ENCODE measurements at regions not wholly inside any gene's neighbourhood (a gene's known extent, or its start where the extent isn't known, plus 50 kb on each side); places are given as distances from the start of the nearest gene placed in this dataset.

DNA sequence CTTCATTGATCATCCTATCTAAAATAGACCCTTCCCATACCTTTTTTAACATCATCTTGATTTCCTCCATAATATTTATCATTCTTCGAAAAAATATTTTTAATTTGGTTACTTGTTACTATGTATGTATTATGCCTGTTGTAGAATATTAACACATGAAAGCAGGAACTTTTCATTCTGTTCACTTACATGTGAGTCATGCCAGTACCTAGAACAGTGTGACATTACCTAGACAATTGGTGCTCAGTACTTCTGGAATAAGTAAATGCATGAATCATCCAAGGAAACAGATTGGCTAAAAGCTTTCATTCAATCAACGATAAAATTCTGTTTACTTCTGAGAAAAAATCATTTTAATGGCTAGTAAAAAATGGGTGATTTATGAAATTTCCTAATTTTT, 76.4 kb downstream of the CXXC4 start:
- DNase-seq: no peak

DNA sequence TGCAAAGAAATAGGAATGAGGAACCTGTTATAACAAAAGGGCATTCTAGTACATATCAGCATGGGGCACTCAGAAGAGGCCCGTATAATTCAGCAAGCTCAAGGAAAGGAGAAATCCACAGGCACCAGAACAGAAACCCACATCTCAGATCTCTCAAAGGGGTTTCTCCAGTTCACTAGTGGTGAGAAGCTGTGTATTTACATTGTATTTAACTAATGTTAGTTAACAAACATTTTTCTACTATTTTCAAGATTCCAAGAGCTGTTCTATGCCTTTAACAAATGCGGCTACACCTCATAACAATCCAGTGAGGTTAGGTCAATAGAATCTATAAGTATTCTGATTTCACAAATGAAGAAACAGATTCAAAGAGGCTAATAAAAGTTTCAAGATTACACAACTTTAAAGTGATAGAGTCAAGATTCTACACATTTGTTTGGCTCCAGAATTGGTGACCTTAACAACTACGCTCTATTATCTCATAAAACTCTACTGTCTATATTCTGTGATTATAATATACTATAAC, 77.3 kb downstream of the CXXC4 start:
- DNase-seq: no peak

DNA sequence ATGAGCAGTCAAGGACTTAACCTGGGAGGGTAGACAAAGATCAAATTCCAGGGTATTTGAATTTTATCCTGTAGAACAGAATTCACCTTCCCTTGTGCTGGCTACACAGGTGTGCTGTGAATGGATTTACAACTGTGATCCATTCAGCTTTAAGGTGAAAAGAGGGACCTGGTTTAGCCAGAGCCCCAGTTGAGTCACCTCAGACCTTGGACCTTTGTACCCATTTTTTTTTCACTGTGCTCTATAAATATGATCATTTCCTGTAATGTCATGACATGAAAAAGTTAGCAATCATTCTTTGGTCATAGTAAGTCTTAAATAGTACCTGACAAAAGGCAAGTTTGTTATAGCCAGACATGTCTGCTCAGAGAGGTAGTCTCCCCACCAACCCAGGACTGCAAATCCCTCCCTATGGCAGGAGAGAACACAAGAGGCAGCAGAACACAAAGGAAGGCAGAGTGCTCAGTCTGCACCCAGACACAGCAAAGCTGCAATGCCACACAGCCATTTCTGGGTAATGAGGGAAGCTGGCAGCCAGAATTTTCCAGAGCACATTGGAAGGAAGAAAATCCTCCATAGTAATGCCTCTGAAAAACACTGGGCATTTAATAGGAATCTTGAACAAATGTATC, 77.9 kb downstream of the CXXC4 start:
- DNase-seq: no peak

DNA sequence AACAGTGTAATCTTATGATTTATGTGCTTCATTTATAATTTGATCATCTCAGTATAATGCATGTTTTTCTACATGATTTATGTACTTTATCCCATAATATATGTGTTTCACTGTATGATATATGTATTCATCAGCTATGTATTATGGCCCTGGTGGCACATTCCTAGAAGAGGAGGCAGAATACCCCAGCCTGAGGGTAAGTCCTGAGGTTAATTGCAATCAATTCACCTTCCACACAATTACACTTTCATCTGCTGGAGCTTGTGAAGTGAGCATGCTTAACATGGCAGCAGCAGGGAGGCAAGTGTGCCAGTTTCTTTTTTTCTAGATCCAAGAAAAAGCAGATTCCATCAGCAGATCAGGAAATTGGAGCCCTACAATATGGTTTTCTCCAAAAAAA, 81.2 kb downstream of the CXXC4 start:
- DNase-seq: no peak

DNA sequence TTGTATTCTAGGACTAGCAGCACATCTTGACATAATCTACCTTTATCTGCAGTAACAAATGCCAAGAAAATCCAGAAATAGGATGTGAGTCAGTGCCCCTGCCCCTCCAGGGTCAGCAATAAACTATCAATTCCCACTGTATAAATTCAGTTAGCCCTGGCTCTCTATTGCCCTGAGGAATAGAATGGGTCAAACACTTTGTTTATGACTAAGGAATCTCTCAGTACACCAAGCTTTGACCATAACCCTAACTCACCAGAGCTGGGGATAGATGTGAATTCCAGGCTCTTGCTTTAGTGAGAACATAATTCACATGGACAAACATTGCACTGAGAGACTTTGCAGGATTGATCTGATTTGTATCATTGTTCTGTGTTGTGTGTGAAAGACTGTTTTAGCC, 82.3 kb downstream of the CXXC4 start:
- no peak for DNase-seq

DNA sequence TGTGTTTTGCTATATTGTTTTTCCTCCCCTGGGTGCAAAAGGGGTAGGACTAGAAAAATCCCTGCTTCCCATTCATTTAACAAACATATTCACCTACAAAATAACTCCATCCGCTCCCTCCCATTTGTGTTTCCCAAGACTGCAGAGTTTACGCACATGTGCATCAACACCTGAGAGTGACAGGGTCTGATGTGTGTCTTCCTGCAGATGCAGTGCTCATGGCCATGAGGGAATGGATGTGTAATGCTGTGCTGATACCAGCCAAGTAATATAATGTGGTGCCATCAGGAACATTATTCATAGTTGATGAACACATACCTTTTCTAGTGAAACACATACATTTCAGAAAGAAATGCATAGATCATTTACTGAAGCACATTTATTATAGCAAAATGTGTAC, 83.2 kb downstream of the CXXC4 start:
- DNase-seq: no peak

DNA sequence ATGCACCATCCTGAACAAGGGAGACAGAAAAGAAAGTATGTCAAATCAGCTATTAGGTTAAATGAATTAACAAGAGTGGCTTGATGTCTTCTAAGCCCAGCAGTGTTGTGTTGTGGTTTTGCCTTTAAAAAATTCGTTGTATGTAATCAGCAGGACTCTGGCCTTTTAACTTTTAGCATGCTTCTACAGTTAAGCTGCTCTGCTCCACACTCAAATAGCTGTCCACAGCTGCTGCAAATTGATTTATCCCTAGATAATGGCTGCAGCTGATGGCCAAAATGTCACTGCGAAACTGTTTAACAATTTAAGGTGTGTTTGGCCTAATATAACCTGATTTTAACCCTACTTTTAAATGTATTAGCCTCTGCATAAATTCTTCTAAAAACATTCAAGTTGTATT, 85.8 kb downstream of the CXXC4 start:
- no peak for DNase-seq

DNA sequence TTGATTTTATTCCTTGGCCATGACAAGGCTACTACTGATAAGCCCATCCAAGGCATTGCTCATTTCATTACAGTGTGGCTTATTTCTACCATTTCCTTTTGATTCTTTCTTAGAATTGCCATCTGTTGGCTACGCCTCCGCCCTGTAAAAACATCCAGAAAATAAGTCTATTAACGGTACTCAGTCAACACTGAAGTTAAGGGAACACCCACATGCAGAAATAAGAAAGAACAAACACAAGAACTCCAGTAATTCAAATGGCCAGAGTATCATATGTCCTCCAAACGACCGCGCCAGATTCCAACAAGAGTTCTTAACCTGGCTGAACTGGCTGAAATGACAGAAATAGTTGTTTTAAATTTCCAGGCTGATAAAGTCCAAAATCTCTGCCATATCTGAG, 90.3 kb downstream of the CXXC4 start:
- no peak for DNase-seq

DNA sequence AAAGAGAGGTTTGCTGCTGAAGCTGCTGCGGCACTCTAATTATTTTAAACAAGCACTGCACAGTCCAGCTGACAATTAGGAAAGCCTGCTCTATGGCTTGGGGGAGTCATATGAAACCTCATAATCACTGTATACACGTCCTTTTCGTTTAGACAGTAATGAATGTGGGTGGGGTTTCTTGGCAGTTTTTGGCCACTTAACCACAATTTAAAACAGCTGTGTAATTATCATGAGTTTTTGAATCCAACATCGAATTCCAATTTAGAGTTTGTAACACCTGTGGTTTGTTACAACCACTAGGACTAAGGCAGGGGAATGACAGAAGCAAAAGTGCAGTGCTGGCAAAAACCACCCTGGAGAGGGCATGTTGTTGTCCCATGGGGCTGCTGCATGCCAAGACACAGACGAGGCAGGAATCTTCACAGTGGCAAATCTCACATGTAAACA, 99.5 kb downstream of the CXXC4 start:
- no peak for DNase-seq

DNA sequence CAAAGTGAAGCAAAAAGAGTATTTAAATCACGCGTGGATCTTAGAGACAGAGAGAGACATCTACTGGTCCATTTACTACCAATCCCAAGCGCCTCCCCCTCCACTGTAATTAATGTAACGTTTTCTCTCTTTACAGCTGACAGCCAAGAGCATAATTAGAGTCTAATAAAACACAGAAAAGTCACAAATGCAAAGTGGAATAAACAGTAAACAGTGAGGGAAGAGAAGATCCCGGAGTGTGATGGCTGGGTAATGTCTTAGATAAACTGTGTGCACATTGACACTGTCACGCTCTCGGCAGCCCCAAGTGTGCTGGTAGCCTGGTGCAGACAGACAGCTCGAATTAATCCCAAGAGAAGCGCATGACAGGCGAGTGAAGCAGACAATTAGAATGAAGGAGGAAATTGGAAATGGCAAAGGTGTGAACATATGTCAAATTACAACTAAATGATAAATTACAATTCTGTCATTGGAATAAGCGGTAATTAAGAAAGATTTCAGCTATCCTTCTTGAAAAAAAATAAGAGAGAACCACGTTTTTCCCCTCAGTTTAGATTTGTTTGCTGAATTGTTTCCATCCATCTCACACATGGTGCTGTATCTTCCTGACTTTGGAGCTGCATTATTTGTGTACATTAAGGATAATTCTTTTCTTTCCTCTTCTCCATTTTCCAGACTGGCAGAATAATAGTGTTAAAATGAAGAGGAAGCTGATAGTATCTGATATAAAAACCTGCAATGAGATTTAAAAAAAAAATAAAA, 100.1 kb downstream of the CXXC4 start:
- DNase-seq: no peak

DNA sequence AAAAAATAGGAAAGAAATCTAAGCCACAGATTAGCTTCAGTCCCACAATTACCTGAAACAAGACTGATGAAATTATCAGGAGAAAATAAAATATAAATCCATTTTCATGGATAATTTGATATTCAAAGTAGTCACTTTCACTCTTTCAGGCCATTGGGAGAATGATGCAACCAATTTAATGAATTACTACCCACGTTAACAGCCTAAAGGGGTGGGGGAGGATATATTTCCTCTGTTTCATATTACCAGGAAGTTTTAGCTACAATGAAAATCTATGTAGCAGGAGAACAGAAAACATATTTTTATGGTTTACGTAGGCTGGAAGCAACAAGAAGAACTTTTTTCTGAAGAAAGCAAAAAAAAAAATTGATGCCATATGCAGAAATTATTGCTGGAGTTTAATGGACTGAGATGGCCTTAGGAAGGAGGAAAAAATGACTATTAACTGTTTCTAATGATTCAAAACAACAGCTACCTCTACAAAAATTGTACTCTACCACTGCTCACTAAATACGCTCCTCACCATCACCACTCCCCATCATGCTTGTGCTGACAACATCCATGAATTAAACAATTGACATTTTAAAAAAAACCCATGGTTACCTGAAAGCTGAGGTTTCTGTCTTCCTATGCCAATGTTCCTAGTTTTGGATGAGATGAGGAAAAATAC, 100.9 kb downstream of the CXXC4 start:
- DNase-seq: no peak

DNA sequence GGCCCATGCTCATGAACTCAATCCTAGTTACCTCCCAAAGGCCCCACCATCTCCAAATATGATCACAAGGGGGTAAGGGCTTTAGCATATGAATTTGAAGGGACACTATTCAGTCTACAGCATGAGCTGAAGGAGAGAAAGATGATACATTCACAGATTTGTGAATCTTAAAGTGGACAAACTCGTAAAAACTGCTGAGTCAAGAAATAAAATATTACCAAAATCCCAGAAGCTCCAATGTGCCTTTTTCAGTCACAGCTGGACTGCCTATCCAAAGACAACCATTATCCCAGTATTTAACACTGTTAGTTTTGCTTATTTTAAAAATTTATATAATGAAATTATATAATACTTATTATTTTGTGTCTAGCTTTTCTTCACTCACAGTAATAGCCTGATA, 109.0 kb downstream of the CXXC4 start:
- DNase-seq: no peak

DNA sequence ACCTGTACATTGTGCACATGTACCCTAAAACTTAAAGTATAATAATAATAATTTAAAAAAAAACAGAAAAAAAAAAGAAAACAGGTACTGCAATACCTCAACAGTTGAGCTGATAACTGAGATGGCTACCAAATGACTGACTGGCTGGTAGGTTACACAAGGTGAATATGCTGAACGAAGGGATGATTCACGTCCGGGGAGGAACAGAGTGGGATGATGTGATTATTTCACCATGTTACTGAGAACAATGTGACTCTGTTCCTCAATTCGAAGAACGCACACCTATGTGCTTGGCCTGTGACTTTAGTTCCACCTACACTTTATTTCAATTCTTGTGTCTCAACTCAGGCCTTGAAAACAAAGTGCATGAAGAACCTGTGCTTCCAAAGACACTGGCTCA, 111.7 kb downstream of the CXXC4 start:
- no peak for DNase-seq

DNA sequence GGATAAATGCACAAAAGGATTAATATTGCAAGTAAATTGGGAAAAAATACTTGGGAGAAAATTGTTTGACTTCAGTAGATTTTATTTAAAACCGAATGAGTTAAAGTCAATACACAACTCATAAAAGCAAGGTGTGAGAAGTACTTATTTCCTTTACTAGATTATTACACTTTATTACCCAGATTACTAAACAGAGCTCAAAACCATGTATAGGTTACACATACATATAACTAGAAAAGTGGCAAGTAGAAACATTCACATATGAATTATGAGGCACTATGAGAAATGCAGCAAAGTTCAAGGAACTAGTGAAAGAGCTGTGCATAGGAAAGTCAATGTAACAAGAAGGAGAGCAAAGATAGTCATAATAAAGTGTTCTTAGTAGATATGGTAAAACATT, 113.0 kb downstream of the CXXC4 start:
- DNase-seq: no peak

DNA sequence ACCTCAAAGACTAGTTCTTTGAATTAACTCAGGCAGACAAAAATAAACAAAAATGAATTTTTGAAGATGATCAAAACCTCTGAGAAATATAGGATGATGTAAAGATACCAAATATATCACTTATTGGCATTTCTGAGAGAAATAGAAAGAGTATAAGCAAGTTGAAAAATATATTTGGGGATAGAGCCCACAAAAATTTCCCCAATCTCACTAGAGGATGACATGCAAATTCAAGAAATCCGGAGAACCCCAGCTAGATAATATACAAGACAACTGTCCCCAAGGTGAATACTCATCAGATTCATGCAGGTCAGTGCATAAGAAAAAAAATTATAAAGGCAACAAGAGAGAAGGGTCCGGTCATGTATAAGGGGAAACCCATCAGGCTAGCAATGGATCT, 129.1 kb downstream of the CXXC4 start:
- DNase-seq: no peak

DNA sequence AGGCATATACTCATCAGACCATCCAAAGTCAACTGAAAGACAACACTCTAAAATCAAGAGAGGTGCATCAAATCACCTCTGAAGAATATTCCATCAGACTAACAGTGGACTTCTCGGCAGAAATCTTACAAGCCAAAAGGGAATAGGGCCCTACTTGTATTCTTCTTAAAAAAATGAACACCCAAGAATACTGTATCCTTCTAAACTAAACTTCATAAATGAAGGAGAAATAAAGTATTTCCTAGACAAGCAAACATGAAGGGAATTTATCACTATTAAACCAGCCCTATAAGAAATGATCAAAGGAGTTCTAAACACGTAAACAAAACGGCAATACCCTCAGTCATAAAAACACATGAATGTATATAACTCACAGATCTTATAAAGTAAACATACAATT, 141.2 kb downstream of the CXXC4 start:
- DNase-seq: no peak

DNA sequence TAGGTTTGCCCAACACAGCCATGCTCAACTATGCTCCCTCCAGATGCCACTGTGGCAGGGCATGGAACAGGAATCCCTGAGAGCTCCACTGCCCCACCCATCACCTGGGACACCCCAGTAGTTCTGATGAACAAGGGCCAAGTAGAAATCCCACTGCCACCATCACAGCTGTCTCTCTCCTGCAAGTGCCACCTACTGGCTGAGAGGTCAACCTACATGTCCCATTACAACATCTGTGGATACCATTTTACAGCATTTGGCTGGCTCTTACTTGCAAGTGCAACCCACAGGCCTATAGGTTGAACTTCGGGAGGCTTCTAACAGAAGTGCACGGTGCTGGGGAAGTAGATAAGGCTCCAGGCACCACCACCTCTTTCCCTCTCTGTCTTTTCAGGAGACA, 142.5 kb downstream of the CXXC4 start:
- no peak for DNase-seq

DNA sequence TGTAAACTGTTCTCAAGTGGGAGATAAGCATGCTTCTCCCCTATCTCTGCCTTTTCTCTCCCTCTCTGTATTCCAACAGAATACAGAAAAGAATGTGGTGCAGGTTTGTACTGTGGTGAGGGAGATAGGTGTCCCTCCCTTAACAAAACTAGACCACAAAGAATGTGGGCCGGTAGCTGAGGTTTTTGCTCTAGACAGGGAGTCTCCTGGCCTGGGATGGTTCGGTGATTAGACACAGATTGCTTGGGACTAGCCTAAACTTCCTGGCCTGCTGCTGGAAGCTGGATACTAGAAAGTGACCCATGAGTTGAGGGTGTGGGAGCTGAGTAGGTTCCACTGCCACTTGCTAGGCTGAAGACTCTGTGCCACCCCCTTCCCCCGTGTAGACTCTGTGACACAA, 143.0 kb downstream of the CXXC4 start:
- no peak for DNase-seq

DNA sequence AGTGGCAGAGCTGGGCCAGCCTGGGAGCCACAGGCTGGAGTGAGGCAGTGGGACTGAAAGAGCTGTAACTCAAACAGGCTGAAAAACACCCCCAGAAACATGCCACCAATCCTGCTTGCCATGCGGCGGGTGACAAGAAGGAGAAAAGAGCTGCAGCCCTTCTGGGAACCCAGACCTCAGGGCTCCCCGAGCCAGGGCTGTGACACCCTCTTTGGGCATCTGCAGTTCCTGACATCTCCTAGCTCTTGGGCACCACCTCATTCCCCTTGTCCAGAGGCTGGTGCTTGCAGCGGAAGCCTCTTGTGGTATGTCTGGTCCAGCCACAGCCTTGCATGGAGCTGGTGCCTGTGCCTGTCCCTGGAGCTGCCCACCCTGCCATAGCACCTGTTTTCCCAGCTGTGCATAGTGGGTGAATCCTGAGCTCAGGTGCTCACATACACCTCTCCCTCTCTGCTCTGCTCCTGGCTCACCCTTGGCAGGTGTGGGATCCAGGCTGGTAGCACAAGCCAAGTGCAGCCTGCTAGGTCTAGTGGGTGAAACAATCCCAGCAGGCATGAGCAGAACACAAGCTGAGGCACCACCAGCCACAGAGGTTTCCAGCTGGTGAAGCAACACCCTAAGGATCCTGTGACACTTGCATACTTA, 149.0 kb downstream of the CXXC4 start:
- DNase-seq: no peak

DNA sequence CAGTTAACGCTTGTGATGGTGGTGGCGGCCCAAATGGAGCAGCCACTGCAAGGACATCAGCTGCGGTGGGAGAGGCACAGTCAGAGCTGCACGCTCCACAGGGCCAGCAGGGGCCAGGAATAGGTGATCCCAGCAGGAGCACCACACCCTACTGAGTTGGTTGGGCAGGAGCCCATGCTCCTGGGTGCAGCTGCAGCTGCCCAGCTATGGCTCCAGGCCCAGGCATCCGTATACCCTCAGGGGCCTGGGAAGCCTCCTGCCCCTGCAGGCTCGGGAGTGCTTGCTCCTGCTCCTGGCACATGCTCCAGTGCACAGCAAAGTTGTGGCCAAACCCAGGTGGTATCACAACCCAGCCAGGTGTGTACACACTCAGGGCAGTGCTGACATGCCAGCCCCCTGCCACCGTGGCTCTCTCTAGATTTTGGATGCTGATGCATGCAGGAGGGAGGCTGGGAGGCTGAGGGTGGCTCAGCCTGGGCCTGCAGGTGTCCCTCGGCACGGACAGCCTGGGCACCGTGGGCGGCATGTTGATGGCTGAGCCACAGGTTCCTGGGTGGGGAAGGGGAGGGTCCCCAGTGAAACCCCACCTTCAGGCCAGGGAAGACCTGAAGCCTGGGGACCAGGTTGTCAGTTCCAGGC, 150.2 kb downstream of the CXXC4 start:
- no peak for DNase-seq

DNA sequence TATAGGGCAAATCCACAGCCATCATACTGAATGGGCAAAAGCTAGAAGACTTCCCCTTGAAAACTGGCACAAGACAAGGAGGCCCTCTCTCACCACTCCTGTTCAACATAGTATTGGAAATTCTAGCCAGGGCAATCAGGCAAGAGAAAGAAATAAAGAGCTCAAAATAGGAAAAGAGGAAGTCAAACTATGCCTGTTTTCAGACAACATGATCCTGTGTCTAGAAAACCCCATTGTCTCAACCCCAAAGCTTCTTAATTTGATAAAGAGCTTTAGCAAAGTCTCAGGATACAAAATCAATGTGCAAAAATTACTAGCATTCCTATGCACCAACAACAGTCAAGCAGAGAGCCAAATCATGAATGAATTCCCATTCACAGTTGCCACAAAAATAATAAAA, 160.3 kb downstream of the CXXC4 start:
- no peak for DNase-seq

DNA sequence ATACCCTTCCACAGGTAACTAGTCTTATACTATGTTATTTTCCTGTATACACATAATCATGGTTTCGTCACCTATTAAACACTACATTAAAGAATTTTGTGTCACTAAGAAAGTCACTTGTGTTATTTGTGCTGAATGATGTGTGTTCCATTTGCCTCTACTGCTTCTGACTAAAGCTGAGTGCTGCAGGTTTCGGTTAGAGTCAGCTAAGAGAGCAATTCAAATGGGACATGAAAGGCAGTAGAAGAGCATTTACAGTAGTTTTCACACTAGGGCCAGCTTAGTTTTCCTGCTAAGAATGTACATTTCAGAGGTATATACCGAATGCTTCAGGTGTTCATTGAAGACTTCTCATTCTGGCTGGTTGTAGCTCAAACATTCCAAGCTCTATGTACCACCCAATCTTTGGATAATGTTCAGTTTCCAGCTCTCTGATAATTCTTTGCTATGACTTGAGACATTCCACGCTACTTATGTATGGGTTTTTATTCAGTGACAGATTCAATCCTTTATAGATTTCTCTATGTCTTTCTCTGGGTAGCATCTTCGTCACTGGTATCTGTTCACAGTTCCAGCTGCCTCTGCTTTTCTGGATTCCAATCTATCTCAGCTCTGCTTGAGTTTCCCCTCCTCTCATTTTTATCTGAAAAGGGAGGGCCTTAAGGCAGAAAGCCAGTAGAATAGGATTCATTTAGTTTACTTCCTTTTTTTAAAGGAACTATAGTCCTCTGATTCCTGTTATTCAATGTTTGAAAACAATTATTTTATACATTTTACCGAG, 164.4 kb downstream of the CXXC4 start:
- DNase-seq: no peak
